Astrocyte (in vitro differentiated cells and primary cell): ENCODE measurements at regions not wholly inside any gene's neighbourhood (a gene's known extent, or its start where the extent isn't known, plus 50 kb on each side); places are given as distances from the start of the nearest gene placed in this dataset.

Source experiments
- EZH2 ChIP-seq: IDR thresholded peaks from 2 replicates; pipeline ENCODE4 v1.6.1; 2012; ENCODE audit warnings: mild to moderate bottlenecking, low read length, inconsistent platforms; ENCODE audit not compliant: insufficient read depth
- TF ChIP-seq, protein P1 (sequence below): IDR thresholded peaks from 2 replicates; pipeline ENCODE4 v1.5.1; 2011; ENCODE audit warnings: low read depth, mild to moderate bottlenecking, inconsistent platforms, low read length, moderate library complexity; ENCODE audit not compliant: insufficient read depth

DNA sequence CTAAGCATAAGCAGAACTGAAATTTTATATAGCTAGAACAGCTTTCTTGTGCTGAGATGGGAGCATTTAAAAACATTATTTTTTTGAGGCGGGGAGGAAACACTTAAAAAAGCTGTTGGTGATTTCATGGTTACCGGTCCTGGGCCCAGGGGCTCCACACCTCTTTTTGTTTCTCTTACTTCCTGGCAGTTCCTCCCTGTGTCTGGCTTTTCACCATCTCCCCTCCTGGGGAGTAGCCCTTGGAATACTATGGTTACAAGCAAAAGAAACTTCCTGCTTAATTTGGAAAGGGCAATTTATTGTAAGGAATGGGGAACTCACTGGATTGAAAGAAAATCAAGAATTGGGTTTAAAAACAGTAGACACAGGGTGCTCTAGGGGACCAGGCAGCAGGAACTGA, 105.1 kb downstream of the SLC24A2 start:
- TF ChIP-seq, protein P1, sequence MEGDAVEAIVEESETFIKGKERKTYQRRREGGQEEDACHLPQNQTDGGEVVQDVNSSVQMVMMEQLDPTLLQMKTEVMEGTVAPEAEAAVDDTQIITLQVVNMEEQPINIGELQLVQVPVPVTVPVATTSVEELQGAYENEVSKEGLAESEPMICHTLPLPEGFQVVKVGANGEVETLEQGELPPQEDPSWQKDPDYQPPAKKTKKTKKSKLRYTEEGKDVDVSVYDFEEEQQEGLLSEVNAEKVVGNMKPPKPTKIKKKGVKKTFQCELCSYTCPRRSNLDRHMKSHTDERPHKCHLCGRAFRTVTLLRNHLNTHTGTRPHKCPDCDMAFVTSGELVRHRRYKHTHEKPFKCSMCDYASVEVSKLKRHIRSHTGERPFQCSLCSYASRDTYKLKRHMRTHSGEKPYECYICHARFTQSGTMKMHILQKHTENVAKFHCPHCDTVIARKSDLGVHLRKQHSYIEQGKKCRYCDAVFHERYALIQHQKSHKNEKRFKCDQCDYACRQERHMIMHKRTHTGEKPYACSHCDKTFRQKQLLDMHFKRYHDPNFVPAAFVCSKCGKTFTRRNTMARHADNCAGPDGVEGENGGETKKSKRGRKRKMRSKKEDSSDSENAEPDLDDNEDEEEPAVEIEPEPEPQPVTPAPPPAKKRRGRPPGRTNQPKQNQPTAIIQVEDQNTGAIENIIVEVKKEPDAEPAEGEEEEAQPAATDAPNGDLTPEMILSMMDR = no peak
- TF ChIP-seq EZH2 = no peak
